NCI-H2029 treated with DMSO at 0.1 percent for 48 hours (cell line): ENCODE measurements at regions not wholly inside any gene's neighbourhood (a gene's known extent, or its start where the extent isn't known, plus 50 kb on each side); places are given as distances from the start of the nearest gene placed in this dataset.

ENCODE experiments used
- DNase-seq: peaks from one replicate; lab custom pipeline; 2025; lab: John Stamatoyannopoulos, UW

GRCh38 chr9:91158946-91159345 is 202.8 kb downstream of the AUH start:
- no peak for DNase-seq

DNA sequence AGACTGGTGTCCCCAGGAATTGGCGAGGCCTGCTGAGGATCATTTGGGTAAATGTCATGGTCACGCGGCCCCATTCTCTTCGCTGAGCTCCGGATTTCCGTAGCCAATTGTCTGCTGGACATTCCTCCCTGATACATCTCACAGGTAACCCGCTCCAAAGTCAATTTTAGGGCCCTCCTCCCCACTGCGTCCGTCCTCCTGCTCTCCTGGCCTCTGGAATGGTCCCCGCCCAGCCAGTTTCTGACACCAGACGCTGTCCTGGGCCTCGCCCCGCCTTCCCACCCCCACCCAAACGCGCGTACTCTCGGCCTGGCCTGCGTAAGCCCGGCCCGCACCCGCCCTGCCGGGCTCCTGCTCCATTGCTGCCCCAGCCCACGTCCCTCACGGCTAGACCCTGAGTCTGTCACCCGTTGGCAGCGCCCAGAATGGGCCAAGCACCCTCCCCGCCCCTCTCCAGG is 202.0 kb downstream of the AUH start:
- no peak for DNase-seq

GRCh38 chr9:91160181-91160580 is 201.5 kb downstream of the AUH start:
- DNase-seq = no peak

- DNase-seq = no peak
Measured at GRCh38 chr9:91160599-91161464, 200.9 kb downstream of the AUH start.

- no peak for DNase-seq
Measured at GRCh38 chr9:91161465-91162300, 200.0 kb downstream of the AUH start.

- DNase-seq = no peak
Measured at GRCh38 chr9:91162311-91162710, 199.4 kb downstream of the AUH start.

DNA sequence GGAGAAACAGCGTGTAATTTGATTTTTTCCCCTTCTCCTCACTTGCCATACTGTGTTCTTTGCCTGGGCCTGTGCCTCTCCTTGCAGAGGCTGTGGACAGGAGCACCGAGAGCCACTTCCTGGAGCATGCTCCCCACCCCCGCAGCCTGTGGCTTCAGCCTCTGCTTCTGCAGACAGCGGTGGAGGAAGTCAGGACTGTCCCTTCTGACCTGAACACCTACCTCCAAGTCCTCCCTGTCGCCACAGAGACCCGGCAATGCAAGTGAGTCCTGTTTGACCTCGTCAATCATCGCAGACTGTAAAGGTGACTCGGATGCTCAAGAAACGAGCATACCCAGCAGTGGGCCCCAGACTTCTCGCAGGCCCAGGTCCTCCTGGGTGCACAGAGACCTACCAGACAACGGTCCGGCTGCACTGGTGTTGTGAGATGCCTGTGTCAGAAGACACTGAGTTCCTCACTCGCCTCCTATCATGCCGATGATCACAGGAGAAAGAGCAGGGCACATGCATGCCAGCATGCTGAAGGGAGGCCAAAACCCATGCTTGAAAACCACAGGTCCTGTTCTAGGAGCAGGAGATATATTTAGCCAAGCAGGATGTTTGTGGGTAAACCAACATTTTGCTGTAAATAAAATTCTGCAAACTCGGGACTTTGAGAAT is 198.8 kb downstream of the AUH start:
- no peak for DNase-seq

DNA sequence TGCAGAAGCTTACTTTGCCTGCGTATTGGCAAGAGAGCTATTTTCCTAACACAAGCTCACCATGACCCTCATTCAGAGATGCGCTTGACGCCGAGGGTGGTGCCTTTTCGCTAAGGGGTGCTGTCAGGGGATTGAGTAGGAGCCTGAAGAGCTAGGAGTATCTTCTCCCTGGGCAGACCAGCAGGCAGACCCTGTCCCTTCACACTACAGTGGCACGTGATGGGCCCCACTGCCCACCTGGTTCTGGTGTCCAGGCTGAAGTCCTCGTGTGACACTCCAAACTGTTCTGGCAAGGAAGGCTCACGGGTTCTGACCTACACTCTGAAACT is 198.3 kb downstream of the AUH start:
- DNase-seq = no peak

DNA sequence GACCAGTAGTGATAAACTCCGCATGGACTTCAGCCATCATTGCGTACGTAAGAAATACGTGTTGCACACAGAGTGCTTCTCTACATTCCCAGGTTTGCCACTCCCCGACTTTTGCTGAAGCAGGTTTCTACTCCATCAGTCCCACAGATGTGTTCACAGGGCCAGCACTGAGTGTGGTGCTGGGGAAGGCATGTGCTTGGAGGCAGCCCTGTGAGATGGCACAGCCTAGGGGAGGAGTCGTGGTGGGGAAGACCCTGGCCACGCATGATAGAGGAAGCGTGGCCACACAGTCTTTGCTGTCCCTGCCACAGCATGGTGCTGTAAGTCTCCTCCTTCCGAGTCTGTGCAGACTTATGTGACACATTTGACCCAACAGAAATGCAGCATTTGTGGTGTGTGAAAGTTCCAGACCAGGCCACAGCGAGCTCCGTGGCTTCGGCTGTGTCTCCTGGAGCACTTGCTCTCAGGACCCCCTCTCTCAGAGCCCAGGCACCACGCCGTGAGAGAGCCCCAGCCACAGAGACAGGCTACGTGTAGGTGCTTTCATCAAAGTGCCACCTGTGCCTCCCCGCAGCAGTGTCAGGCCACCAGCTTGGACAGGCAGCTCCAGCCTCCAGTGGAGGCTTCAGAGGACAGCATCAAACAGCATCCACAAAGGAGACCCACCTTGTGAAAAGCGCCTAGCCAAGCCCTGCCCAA is 197.8 kb downstream of the AUH start:
- DNase-seq = no peak
